ENCODE measurements at regions not wholly inside any gene's neighbourhood (a gene's known extent, or its start where the extent isn't known, plus 50 kb on each side); places are given as distances from the start of the nearest gene placed in this dataset.
A peak's percentile ranks its signal among the peaks of the same experiment; 100 is the strongest.

GRCh38 chr10:78730754-78731153 lies 338.0 kb upstream of the ZMIZ1 start:
- Histone ChIP-seq H3K4me1 (replicated peaks in 1 of 2) (peaks cover 0 to 11% of the 10 kb centered on the region in 2 donors), H3K36me3 (replicated peaks in 1 of 2) (no peaks in the 10 kb centered on the region), H3K4me3 (no peak overlapping the region), H3K27me3 (no peaks in the 10 kb centered on the region), H3K27ac (no peak overlapping the region), H3K9me3 (replicated peaks in 1 of 3) (no peaks in the 10 kb centered on the region)
- intact Hi-C loops (cut with DNase I) = no loop called here
- WGBS, 4 donors = 91 to 98% (median 95%) methylated on average over 3 to 8 of the region's 8 CpGs
- peak in 1 of 7 donors; percentile 24 for DNase-seq
- no peak for TF ChIP-seq CTCF (IDR thresholded peaks at IDR 0.05)

- TF ChIP-seq CTCF (IDR thresholded peaks at IDR 0.05) (no peak), POLR2A (IDR thresholded peaks at IDR 0.05) (no peak)
- Histone ChIP-seq H3K9me3 (replicated peaks in 1 of 3) (no peaks in the 10 kb centered on the region), H3K27me3 (no peaks in the 10 kb centered on the region), H3K4me3 (no peak overlapping the region), H3K4me1 (replicated peaks in 1 of 2) (peaks cover 0 to 11% of the 10 kb centered on the region in 2 donors), H3K27ac (no peak overlapping the region), H3K36me3 (replicated peaks in 1 of 2) (no peaks in the 10 kb centered on the region)
- intact Hi-C loops (cut with DNase I) = no loop called here
- WGBS, 4 donors = 75 to 94% (median 93%) methylated on average over 2 to 3 of the region's 3 CpGs
- DNase-seq = no peak
Measured at GRCh38 chr10:78731675-78732074, 337.1 kb upstream of the ZMIZ1 start.

DNA sequence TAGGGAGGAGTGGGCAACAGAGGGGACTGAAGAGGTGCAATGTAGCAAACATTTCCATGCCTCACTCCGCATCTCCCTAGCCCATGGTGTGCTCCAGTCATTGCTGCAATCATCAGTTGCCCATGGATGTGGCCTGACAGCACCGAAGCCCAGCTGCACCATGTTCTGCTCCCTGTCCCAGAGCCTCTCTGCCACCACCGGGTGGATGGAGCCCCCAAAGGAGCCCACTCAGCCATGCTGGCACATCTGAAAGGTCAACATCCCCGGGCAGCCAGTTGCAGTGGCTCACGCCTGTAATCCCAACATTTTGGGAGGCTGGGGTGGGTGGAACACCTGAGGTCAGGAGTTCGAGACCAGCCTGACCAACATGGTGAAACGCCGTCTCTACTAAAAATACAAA lies 336.4 kb upstream of the ZMIZ1 start:
- Histone ChIP-seq H3K4me3 (no peak overlapping the region), H3K27me3 (no peaks in the 10 kb centered on the region), H3K36me3 (replicated peaks in 1 of 2) (no peaks in the 10 kb centered on the region), H3K9me3 (replicated peaks in 1 of 3) (no peaks in the 10 kb centered on the region), H3K4me1 (replicated peaks in 1 of 2) (peaks cover 0 to 11% of the 10 kb centered on the region in 2 donors), H3K27ac (no peak overlapping the region)
- intact Hi-C loops (cut with DNase I) = no loop called here
- DNase-seq = no peak
- WGBS, 4 donors = 84 to 95% (median 93%) methylated on average over 7 to 8 of the region's 8 CpGs
- TF ChIP-seq CTCF (IDR thresholded peaks at IDR 0.05) (no peak), POLR2A (IDR thresholded peaks at IDR 0.05) (no peak)

DNA sequence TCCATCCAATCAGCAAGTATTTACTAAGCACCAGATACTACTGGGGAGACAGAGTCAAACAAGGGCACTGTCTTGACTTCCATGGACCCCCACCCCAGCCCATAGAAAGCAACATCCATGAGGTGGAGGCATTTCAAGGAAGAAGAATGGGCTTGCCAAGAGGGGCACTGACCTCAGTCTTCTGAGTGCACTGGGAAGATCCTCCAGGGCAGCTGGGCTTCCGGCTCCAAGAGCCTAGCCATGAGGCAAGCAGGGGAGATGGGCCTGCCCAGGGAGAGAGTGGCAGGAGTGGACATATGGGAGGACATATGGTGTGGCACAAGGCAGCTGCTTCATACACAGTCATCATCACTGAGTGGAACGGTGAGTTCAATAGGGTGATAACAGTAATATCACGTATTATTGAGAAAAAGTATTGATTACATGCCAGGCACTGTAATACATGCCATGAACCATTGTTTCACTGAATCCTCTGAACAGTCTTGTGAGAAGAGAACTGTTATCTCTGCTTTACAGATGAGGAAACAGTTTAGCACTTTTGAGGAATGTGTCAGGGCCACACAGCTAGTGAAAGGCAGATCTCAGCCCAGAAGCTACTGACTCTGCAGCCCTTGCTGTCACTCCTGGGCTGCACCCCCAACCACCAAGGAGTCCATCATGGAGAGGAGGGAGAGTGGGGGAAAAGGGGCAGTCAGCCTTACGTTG lies 331.7 kb upstream of the ZMIZ1 start:
- TF ChIP-seq CTCF (IDR thresholded peaks at IDR 0.05) = no peak
- no peak for TF ChIP-seq POLR2A (IDR thresholded peaks at IDR 0.05)
- Histone ChIP-seq H3K4me1 (replicated peaks in 1 of 2) (peaks cover 0 to 5% of the 10 kb centered on the region in 2 donors), H3K4me3 (no peak overlapping the region), H3K27ac (no peak overlapping the region), H3K36me3 (replicated peaks in 1 of 2) (no peaks in the 10 kb centered on the region), H3K27me3 (no peaks in the 10 kb centered on the region), H3K9me3 (replicated peaks in 1 of 3) (no peaks in the 10 kb centered on the region)
- DNase-seq = no peak
- 76 to 97% (median 92%) methylated on average over 3 to 4 of the region's 4 CpGs for WGBS, 4 donors
- intact Hi-C loops (cut with DNase I) = no loop called here
